ENCODE measurements at regions not wholly inside any gene's neighbourhood (a gene's known extent, or its start where the extent isn't known, plus 50 kb on each side); places are given as distances from the start of the nearest gene placed in this dataset.

DNA sequence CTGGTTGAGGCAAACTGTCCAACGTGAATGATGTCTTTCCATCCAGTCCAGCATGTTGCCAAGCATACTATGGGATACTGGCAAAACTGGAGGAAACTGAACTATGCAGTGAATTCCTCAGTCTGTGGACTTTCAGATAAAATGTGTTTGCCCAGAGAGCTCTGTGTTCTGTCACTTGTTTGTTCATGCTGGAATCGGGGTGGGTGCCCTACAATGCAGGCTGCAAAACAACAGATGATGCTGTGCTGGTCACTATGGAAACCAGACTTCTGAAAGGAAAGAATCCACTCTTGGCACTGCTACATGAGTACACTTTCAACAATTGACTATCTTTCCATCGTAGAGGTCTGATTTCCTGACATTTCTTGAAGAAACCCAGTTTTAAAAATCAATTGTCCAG, 272.5 kb upstream of the ARHGEF26 start (continued):
- no peak for TF ChIP-seq AFF4 (CRISPR knock-in tag; IDR thresholded peaks at IDR 0.05; ENCODE audit: borderline replicate concordance)
- no peak for TF ChIP-seq JAZF1 (CRISPR knock-in tag; IDR thresholded peaks at IDR 0.05)
- TF ChIP-seq, protein P1, sequence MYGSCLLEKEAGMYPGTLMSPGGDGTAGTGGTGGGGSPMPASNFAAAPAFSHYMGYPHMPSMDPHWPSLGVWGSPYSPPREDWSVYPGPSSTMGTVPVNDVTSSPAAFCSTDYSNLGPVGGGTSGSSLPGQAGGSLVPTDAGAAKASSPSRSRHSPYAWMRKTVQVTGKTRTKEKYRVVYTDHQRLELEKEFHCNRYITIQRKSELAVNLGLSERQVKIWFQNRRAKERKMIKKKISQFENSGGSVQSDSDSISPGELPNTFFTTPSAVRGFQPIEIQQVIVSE (CRISPR knock-in tag; IDR thresholded peaks at IDR 0.05; ENCODE audit: borderline replicate concordance), result no peak
- no peak for TF ChIP-seq ERG (CRISPR knock-in tag; IDR thresholded peaks at IDR 0.05)
- TF ChIP-seq TEAD1 (CRISPR knock-in tag; IDR thresholded peaks at IDR 0.05), result no peak
- TF ChIP-seq, protein P2, sequence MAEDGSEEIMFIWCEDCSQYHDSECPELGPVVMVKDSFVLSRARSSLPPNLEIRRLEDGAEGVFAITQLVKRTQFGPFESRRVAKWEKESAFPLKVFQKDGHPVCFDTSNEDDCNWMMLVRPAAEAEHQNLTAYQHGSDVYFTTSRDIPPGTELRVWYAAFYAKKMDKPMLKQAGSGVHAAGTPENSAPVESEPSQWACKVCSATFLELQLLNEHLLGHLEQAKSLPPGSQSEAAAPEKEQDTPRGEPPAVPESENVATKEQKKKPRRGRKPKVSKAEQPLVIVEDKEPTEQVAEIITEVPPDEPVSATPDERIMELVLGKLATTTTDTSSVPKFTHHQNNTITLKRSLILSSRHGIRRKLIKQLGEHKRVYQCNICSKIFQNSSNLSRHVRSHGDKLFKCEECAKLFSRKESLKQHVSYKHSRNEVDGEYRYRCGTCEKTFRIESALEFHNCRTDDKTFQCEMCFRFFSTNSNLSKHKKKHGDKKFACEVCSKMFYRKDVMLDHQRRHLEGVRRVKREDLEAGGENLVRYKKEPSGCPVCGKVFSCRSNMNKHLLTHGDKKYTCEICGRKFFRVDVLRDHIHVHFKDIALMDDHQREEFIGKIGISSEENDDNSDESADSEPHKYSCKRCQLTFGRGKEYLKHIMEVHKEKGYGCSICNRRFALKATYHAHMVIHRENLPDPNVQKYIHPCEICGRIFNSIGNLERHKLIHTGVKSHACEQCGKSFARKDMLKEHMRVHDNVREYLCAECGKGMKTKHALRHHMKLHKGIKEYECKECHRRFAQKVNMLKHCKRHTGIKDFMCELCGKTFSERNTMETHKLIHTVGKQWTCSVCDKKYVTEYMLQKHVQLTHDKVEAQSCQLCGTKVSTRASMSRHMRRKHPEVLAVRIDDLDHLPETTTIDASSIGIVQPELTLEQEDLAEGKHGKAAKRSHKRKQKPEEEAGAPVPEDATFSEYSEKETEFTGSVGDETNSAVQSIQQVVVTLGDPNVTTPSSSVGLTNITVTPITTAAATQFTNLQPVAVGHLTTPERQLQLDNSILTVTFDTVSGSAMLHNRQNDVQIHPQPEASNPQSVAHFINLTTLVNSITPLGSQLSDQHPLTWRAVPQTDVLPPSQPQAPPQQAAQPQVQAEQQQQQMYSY (CRISPR knock-in tag; IDR thresholded peaks at IDR 0.05), result no peak
- no peak for TF ChIP-seq PRRX2 (CRISPR knock-in tag; IDR thresholded peaks at IDR 0.05)
- TF ChIP-seq, protein P3, sequence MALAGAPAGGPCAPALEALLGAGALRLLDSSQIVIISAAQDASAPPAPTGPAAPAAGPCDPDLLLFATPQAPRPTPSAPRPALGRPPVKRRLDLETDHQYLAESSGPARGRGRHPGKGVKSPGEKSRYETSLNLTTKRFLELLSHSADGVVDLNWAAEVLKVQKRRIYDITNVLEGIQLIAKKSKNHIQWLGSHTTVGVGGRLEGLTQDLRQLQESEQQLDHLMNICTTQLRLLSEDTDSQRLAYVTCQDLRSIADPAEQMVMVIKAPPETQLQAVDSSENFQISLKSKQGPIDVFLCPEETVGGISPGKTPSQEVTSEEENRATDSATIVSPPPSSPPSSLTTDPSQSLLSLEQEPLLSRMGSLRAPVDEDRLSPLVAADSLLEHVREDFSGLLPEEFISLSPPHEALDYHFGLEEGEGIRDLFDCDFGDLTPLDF (CRISPR knock-in tag; IDR thresholded peaks at IDR 0.05), result no peak
- TF ChIP-seq FOXP1 (CRISPR knock-in tag; IDR thresholded peaks at IDR 0.05; ENCODE audit: borderline replicate concordance), result no peak
- no peak for TF ChIP-seq NR3C1 (CRISPR knock-in tag; conservative IDR thresholded peaks at IDR 0.05; ENCODE audit: low read depth)
- no peak for TF ChIP-seq FOXK1 (CRISPR knock-in tag; IDR thresholded peaks at IDR 0.05)
- TF ChIP-seq TCF7 (CRISPR knock-in tag; IDR thresholded peaks at IDR 0.05; ENCODE audit: low read depth), result no peak
- no peak for TF ChIP-seq MAX (CRISPR knock-in tag; IDR thresholded peaks at IDR 0.05)
- no peak for TF ChIP-seq ZNF532 (CRISPR knock-in tag; IDR thresholded peaks at IDR 0.05; ENCODE audit: borderline replicate concordance)

Data from WTC11 (cell line).